NCI-H2171 (cell line): ENCODE measurements at regions not wholly inside any gene's neighbourhood (a gene's known extent, or its start where the extent isn't known, plus 50 kb on each side); places are given as distances from the start of the nearest gene placed in this dataset.
"Not testable (repeated sequence)": the region's sequence is repeated elsewhere in the genome, so short reads cannot be mapped to it uniquely, and the experiment has no call there.

Source experiments
- DNase-seq: peaks from one replicate; lab custom pipeline; 2025; lab: John Stamatoyannopoulos, UW

DNA sequence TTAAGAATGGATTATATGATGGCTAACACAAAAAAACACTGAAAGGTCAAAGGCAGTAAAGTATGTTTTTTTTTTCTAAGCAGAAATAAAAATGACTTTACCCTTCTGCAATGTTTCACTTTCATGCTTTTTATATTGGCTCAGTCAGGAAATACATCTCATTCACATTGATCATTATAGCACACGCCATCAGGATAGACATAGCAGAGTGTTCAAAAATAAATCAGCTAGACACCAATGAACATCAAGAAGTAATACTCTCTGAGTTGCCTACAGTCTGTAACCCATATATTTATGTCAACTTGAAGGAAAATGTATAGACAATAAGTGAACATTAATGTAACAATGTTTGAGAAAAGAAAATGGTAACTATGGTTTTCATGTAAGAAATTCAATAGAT lies 535.2 kb upstream of the EPHA7 start:
- no peak for DNase-seq

DNA sequence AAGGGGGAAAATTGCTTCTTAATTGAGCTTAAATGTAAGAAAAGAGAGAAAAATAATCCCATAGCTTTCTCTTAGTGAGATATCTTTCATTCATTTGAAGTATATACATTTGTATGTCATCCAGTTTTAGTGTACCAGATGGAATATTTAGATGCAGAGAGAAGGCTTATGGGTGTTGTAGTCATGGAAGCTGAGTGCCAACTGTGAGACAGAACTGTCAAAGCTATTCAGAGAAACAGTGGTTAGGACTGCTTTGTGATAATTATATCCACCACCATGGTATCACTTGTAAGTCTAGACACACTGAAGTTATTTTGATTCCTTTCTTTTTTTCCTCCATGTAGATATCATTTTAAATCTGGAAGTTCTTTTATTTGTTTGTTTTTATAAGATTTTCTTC lies 524.3 kb upstream of the EPHA7 start:
- DNase-seq: no peak

DNA sequence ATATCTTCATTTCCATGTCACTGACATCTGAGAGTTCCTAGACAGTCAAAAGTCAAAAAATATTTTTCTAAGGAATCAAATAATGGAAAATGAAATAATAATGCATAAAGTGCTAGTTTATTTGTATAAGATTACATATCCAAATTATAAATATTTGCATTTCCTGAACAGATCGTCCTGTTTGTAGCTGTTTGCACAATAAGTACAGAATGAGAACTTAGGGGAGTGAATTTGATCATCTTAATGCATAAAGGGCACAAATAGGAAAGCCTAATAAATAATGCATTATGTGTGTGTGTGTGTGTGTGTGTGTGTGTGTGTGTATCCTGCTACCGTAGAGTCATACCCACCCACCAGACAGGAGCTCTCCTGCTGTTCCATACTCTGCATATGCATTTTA lies 521.0 kb upstream of the EPHA7 start:
- DNase-seq: no peak

DNA sequence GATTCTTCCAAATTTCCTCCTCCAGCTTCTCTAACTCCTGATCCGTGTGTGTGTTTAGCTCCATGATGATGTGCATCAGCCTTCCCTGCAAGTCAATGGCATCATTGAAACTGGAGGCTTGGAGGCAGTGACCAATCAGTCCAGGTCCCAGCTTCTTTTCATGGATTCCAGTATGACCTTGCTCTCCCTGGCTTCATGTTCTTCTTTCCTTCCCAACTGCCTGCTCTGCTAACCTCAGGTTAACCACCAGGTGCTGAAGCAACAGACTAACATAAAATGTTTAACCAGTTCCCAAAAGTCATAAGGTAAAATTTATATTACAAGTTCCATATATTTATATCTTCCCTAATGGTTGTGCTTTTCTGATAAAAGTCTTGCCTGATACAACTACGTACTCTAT lies 512.8 kb upstream of the EPHA7 start:
- no peak for DNase-seq

DNA sequence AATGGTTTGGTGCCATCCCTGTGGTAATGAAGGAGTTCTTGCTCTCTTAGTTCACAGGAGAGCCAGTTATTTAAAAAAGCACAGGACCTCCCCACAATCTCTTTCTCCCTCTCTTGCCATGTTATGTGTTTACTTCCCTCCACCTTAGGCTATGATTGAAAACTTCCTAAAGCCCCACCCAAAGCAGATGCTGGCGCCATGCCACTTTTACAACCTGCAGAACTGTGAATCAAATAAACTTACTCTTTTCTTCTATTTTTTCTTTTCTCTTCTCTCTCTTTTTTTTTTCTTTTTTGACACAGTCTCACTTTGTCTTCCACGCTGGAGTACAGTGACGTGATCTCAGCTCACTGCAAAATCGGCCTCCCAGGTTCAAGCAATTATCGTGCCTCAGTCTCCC lies 508.4 kb upstream of the EPHA7 start:
- no peak for DNase-seq

DNA sequence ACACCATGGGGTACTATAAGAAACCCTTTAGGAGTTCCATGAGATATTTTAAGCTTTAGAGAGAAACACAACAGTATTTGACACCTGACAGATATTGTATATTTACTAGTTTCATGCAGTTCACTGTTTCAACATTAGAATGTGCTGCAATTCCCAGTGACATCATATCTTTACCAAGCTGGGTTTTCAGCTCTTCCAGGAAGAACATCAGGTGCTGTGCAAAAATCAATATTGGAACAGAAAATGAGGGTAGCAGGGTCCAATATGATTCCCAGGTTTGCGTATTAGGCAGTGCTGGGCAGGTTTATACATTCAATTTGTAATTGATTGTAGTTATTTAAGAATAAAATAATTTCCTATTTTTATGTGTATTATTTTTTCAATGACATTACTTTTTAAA lies 500.0 kb upstream of the EPHA7 start:
- DNase-seq: no peak

DNA sequence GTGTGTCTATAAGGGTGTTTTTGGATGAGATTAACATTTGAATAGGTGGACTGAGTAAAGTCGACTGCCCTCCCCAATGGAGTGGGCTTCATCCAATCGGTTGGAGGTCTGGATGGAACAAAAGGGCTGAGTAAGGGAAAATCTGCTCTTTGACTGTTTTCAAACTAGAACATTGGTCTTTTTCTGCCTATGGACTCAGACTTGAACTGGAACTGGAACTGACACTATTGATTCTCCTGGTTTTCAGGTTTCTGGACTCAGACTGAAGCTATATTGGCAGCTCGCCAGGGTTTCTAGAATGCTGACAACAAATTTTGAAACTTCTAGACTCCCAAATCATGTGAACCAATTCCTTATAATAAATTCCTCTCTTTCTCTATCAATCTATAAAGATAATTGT lies 498.9 kb upstream of the EPHA7 start:
- DNase-seq: no peak

DNA sequence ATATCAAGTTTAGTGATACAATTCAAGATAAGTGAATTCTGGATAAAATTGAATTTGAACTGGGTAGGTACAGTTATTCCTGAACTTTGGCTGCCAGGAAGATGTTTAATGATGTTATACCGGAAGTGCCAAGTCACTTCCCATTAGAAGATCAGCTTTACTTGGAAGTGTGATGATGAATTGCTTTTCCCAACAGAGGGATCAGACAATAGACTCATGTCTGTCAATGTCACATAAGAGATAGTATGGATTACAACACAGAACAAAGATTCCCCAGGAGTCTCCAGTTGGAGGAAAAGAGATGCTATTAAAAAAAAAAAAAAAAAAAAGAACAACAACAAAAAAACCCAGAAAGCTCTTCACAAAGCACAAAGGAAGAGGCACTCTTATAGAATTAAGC lies 497.9 kb upstream of the EPHA7 start:
- DNase-seq: no peak

DNA sequence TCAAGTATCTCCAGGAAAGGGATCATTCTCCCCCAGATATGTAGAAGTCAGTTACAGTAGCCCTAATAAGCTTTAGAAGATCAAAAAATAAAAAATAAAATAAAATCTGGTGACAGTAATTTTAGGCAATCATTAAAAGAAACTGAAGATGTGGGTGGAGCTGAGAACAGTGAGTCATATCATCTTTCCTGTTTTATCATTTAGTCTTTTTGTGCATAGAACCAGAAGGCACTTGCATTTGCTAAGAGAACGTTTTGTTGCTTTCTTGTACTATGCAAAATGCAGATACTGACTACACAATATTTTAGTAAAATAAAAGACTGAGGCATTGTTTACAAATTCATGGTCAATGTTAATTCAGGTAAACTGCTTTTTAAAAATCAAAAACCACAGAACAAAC lies 497.4 kb upstream of the EPHA7 start:
- DNase-seq: no peak

DNA sequence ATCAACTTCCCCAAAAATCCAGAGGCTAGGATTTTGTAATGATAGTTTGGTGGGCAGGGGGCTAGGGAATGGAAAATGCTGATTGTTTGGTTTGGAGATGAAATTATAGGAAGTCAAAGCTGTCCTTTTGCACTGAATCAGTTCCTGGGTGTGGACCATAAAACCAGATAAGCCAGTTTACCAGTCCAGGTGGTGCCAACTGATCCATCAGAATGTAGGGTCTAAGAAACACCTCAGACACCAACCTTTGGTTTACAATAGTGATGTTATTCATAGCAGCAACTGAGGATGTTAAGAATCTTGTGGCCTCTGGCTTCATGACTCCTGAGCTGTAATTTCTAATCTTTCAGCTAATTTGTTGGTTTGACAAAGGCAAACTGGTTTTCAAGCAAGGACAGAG lies 496.6 kb upstream of the EPHA7 start:
- DNase-seq: no peak

DNA sequence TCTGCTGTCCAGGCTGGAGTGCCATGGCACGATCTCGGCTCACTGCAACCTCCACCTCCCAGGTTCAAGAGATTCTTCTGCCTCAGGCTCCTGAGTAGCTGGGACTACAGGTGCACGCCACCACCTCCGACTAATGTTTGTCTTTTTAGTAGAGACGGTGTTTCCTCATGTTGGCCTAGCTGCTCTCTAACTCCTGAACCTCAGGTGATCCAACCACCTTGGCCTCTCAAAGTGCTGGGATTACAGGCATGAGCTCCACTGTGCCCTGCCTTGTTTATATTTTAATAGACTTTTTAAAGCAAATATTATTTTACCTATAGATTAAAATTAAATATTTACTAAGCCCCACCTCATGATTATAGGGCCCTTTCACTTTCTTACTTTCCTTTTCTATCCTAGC lies 483.2 kb upstream of the EPHA7 start:
- no peak for DNase-seq

DNA sequence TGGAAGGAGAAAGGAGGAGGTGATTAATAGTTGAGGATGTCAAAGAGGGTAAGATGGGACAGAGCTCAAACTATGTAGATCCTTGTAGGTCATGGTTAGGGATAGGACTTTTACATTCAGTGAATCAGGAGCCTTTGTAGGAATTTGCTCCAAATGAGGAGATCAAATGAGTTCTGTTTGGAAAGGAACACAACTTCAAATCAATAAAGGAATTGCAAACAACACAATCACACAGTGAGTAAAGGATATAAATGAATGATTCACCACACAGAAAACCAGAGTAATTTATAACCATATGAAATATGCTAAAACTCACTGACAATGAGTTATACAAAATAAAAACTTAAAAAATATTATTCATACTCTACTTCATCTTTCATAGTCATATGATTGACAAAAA lies 480.8 kb upstream of the EPHA7 start:
- DNase-seq: no peak

DNA sequence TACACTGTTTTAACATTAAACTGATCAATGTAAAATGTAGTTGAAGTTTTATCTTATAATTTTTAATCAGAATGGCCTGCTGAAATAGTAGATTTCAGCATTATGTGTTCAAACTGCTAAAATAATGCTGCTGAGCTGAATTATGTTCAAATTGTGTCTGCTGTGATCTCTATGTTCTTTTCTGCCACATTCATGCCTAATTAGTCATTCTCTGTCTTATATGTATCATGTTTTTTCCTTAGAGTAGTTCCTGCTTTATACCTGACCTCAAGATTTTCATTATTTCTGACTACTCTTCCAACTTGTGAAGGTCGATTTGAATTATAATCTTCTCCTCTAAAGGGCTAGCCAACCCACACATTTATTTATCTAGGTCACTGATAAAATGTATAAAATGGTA lies 476.7 kb upstream of the EPHA7 start:
- no peak for DNase-seq

DNA sequence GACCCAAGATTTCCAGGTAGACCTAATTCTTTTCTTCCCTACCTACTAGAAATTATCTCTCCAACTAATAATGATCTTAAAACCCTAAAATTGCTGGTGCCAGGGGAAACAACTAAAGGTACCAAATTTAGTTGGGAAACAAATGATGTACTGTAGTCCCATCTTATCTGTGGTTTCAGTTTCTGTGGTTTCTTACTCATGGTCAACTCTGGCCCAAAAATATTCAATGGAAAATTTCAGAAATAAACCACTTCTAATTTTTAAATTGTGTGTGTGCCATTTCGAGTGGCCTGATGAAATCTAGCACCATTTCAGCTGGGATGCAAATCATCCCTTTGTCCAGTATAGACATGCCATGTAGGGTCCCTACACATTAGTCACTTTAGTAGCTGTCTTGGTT lies 475.2 kb upstream of the EPHA7 start:
- no peak for DNase-seq

DNA sequence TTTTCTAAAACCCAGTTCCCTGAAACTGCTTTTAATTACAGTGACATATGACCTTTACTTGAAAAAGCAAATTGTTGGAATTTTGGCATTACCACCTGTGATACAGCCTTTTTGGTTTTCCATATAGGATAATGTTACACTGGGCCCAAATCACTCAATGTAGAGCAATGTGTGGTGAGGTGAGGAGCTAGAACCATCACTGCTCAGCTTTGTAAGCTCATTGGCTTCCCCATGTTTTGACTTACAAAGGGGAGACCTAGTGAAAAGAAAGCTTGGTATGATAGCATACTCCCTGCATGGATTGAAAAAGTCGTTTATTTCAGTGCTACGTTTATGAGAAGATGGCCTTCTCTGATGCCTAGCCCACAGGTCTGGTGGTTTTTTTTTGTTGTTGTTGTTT lies 470.4 kb upstream of the EPHA7 start:
- DNase-seq: no peak

DNA sequence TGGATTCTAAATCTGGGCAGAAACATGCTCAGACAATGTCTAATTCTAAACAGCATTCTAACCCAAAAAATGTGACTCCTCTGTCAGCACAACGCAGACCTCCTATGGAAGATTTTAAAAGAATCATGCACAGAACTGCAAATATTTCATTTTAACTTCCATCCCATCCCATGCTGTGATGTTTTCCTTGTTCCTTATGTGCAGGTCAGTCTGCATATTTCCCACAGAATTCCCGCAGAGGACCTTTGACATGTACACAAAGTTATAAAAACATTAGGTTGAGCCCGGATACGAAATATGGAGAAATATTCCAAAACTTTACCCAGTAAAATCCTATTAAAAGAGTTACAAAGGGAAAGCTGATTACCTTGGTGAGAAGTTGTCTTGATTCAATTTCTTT lies 467.1 kb upstream of the EPHA7 start:
- DNase-seq: no peak

DNA sequence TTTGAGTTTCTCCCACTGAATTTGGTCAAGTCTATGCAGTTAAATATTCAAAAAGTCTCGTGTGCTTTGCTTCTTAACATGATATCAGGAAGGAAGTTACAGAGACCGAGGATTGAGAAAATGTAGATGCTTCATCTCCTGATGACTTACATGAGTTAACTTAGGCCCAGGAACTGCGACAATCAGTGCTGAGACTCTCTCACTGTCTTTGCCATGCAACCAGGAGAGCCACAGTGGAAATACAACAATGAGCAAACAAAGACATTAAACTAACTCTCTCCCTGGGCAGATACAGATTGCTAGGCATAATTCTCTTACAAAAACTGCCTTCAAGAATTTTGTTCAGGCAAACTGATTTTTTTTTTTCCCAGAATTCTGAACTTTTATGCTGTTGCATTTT lies 440.6 kb upstream of the EPHA7 start:
- DNase-seq: no peak

DNA sequence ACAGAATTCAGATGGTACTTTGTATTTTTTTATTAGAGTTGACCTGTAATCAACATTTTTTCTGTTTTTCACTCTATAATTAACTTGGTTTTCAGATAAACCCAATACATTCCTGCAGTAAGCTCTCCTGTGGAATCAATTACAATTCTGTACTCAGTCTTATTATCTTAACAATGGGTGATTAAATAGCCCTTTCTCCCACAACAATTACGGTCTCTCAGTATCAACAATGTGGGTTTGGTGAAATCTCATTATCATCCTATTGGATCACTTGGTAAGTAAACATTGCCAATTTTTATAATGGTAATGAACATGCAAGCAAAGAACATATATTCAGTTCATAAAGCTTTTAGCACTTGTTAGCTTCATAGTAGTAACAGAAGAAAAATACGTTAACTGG lies 438.9 kb upstream of the EPHA7 start:
- no peak for DNase-seq

DNA sequence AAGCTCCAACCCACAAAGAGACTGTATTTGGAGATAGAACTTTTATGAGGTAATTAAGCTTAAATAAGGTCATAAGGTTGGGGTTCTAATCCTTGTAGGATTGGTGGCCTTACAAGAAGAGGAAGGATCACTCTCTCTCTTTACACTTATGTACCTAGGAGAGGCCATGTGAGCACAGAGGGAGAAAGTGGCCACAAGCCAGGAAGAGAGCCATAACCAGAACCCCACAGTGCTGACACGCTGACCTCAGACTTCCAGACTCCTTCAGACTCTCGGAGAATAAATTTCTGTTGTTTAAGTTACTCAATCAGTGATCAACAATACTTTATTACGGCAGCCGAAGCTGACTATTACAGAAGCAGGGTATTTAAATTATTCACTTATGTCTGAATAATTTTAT lies 430.5 kb upstream of the EPHA7 start:
- no peak for DNase-seq

DNA sequence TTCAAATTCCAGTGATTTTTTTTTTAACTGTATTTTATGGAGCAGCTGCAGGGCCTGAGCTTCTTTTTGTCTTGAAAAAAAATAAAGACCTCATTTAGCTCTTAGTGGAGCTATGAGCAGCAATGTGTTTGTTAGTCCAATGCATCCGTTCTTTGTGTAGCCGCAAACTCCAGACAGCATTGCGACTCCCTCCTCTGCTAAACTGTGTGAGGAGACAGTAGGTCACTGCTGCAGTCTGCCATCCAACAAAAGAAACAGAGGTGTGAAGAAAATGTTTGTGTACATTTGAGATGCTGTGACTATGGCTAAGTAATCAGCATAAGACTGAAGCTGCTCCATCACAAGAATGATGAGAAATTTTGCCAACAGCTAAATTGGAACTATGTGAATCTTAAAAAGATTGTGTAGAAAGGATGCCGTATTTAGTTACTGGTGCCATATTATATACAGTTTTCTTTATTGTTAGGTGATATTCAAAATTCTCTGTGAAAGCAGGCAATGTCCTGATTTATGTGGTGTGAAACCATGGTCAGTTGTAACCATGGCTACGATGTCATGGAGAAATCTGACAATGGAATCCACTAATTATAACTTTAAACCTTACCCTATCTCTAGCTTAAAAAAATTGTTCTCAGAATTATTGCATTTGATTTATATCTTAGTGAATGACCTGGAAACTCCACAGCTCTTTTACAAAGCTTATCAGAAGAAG lies 428.8 kb upstream of the EPHA7 start:
- no peak for DNase-seq

DNA sequence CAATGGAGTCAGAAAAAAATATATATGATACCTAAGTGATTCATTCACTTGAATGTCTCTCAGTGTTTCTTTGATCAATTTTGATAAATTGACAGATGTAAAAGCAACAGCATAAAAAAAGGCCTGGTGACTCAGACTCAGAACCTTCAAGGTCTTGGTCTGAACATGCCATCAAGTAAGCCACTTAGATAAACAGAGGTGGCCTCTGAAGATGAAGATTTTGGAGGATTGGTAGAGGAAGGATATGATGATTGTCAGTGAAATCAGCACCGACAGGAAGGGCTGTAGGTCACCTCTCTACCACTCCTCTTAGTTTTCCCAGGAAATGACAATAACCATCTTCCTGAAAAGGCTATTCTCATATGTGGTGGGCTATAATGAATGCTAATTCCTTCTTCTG lies 422.8 kb upstream of the EPHA7 start:
- DNase-seq: no peak

DNA sequence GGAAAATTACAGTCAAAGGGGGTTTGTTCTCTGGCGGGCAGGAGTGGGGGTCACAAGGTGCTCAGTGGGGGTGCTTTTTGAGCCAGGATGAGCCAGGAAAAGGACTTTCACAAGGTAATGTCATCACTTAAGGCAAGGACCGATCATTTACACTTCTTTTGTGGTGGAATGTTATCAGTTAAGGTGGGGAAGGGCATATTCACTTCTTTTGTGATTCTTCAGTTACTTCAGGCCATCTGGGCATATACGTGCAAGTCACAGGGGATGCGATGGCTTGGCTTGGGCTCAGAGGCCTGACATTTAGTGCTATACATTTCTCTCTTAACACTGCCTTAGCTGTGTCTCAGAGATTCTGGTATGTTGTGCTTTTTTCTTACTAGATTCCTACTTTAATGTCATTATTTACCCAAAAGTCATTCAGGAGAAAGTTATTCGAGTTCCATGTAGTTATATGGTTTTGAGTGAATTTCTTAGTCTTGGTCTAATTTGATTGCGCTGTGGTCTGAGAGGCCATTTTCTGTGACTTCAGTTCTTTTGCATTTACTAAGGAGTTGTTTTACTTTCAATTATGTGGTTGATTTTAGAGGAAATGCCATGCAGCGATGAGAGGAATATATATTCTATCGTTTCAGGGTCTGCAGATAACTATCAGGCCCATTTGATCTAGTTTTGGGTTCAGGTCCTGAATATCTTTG lies 416.2 kb upstream of the EPHA7 start:
- DNase-seq: not testable (repeated sequence)

DNA sequence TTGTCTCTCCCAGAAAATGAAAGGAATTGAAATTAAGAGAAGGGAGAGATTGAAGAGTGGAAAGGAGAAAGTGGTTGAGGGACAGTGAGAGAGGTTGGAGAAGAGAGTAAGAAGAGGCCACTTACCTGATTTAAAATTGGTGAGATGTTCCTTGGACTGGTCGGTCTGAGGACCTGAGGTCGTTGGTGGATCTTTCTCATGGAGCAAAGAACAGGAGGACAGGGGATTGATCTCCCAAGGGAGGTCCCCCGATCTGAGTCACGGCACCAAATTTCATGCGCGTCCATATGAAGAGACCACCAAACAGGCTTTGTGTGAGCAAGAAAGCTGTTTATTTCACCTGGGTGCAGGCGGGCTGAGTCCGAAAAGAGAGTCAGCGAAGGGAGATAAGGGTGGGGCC lies 415.7 kb upstream of the EPHA7 start:
- DNase-seq: not testable (repeated sequence)

DNA sequence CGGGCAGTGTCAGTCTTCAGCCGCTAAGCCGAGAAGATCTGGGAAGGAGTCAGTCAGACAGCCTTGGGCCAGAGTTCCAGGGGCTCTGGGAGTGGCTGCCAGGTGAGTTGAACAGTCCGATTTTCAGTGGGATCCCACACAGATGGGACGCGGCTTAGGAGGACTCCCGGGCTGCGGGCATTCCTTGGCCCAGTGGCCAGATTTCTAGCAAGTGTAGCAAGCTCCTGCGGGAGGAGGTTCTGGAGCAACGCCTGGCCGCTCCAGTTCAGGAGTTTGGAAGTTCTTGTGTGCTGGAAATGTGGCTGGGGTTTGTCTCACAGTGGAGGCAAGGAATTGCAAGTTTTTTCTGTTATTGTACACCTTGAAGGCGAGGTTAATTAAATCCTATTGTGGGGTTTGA lies 414.0 kb upstream of the EPHA7 start:
- DNase-seq: not testable (repeated sequence)
